ENCODE measurements at regions not wholly inside any gene's neighbourhood (a gene's known extent, or its start where the extent isn't known, plus 50 kb on each side); places are given as distances from the start of the nearest gene placed in this dataset.
"Not testable (repeated sequence)": the region's sequence is repeated elsewhere in the genome, so short reads cannot be mapped to it uniquely, and the experiment has no call there.

- no peak for DNase-seq
Observed at GRCh38 chr2:22450831-22451230, 934.1 kb upstream of the KLHL29 start.

- DNase-seq: no peak
Observed at GRCh38 chr2:22454826-22455485, 930.0 kb upstream of the KLHL29 start.

GRCh38 chr2:22458440-22458839 lies 926.5 kb upstream of the KLHL29 start:
- no peak for DNase-seq

GRCh38 chr2:22475103-22475502 lies 909.9 kb upstream of the KLHL29 start:
- not testable (repeated sequence) for DNase-seq

- DNase-seq: no peak
Observed at GRCh38 chr2:22478329-22478728, 906.6 kb upstream of the KLHL29 start.

- no peak for DNase-seq
Observed at GRCh38 chr2:22481486-22482259, 903.3 kb upstream of the KLHL29 start.

- no peak for DNase-seq
Observed at GRCh38 chr2:22483036-22483435, 901.9 kb upstream of the KLHL29 start.

- no peak for DNase-seq
Observed at GRCh38 chr2:22485486-22485885, 899.5 kb upstream of the KLHL29 start.

GRCh38 chr2:22486343-22486742 lies 898.6 kb upstream of the KLHL29 start:
- no peak for DNase-seq

GRCh38 chr2:22487036-22487435 lies 897.9 kb upstream of the KLHL29 start:
- DNase-seq: no peak

GRCh38 chr2:22487541-22487940 lies 897.4 kb upstream of the KLHL29 start:
- DNase-seq: no peak

- DNase-seq: no peak
Observed at GRCh38 chr2:22491442-22491841, 893.5 kb upstream of the KLHL29 start.

- DNase-seq: no peak
Observed at GRCh38 chr2:22494156-22494555, 890.8 kb upstream of the KLHL29 start.

- DNase-seq: no peak
Observed at GRCh38 chr2:22497064-22497463, 887.9 kb upstream of the KLHL29 start.

GRCh38 chr2:22497789-22498188 lies 887.2 kb upstream of the KLHL29 start:
- no peak for DNase-seq

GRCh38 chr2:22499082-22499839 lies 885.7 kb upstream of the KLHL29 start:
- DNase-seq: no peak

GRCh38 chr2:22500555-22500935 lies 884.4 kb upstream of the KLHL29 start:
- no peak for DNase-seq

- DNase-seq: no peak
Observed at GRCh38 chr2:22501851-22502250, 883.1 kb upstream of the KLHL29 start.

GRCh38 chr2:22513563-22513962 lies 871.4 kb upstream of the KLHL29 start:
- DNase-seq: no peak

- DNase-seq: no peak
Observed at GRCh38 chr2:22517141-22517540, 867.8 kb upstream of the KLHL29 start.

GRCh38 chr2:22518641-22519040 lies 866.3 kb upstream of the KLHL29 start:
- no peak for DNase-seq

GRCh38 chr2:22520369-22521288 lies 864.4 kb upstream of the KLHL29 start:
- DNase-seq: no peak

- DNase-seq: no peak
Observed at GRCh38 chr2:22521620-22522019, 863.4 kb upstream of the KLHL29 start.

All from GF-D8 (cell line).